ENCODE measurements at regions not wholly inside any gene's neighbourhood (a gene's known extent, or its start where the extent isn't known, plus 50 kb on each side); places are given as distances from the start of the nearest gene placed in this dataset.
"Not testable (repeated sequence)": the region's sequence is repeated elsewhere in the genome, so short reads cannot be mapped to it uniquely, and the experiment has no call there.

DNA sequence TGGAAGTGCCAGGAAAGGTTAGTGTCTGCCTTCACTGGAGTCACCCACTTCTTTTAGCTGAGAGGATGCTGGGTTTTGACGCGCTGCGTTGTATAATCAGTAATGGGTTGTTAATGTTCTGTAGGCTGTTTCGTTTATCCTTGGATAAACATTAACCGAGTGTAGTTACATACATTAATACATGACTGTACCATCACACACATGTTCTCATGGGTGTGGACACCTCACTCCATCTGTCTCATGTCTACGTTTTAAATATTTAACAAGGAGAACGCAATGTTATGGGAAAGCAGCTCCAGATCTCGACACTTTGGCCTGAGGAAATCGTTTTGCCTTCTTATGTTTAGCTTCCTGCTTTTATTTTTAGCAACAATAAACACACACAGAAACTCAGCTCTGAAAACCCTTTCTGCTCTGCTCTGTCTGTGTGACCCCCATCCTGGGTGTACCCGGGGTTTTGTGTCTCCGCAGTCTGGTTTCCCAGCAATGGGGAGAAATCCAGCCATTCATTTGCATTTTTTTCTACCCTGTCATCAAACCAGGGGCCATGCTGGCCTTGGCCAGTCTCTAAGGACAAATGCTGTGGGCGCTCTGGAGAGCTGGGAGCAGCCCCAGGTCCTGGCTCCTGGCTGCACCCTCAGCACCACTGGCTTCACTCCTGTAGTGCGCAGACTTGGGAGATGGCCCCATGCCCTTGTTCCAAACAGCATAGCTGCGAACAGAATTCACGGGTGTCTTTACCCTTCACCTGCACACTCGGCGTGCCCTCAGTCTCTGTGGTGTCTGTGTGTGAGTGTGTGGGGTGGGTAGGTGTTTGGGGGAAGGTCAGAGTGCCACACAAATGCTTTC, 110.8 kb downstream of the ERMARD start:
- DNase-seq (ENCODE audit: low read depth), result no peak

GRCh38 chr6:169861431-169862042, 110.1 kb downstream of the ERMARD start:
- DNase-seq (ENCODE audit: low read depth), result no peak

DNA sequence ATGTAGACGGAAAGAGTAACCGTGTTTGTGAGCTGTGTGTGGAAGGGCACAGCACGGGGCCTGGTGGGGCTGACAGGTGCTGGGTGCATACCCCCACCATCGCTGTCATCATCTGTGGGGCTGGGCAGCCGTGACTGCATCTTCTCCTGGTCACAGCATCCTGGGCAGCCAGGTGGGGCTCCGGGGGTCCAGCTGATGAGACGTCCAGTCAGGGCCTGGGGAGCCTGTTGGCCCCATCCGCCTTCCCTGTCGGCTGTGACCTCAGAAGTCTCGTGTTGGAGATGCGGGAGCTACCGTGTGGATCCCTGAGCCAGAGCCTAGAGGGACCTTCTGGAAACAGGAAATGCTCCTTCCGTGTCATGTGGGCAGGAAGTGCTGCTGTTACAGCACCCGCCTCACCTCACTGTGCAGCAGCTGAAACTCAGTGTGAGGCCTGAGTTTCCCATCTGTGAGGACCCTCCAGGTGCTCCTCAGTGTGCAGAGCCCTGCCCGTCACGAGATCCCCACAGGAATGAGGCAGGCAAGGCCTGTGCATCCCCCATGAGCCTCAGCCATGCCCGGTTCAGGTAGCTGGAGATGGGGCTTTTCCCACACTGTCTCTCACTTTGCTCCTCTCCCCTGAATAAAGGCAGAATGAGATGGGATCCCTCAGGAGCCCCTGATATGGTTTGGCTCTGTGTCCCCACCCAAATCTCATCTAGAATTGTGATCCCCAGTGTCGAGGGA, 108.7 kb downstream of the ERMARD start:
- no peak for DNase-seq (ENCODE audit: low read depth)

DNA sequence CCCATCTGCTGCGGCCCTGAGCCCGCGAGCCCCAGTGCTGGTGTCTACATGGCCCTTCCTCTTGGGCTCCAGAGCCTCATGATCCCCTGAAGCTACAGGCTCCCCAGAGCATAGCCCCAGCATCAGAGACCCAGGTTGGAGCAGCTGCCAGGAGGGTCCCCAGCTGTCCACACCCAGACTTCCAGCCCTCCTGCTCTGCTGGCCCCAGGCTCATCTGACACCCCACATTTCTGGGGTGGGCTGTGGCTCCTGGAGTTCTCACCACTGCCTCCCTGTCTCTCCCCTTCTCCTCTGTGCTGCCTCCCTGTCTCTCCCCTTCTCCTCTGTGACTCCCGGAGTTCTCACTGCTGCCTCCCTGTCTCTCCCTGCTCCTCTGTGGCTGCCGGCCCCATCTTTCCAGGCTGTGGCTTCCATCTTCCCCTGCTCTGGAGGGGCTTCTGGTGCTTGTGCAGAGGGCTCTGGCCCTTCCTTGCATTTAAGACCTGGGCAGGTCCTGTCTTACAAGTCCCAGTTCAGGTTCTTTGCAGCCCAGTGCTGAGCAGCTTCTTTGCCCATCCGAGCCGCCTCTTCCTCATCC, 108.1 kb downstream of the ERMARD start:
- no peak for DNase-seq (ENCODE audit: low read depth)

- DNase-seq (ENCODE audit: low read depth), result no peak
Measured at GRCh38 chr6:169858935-169859351, 107.5 kb downstream of the ERMARD start.

DNA sequence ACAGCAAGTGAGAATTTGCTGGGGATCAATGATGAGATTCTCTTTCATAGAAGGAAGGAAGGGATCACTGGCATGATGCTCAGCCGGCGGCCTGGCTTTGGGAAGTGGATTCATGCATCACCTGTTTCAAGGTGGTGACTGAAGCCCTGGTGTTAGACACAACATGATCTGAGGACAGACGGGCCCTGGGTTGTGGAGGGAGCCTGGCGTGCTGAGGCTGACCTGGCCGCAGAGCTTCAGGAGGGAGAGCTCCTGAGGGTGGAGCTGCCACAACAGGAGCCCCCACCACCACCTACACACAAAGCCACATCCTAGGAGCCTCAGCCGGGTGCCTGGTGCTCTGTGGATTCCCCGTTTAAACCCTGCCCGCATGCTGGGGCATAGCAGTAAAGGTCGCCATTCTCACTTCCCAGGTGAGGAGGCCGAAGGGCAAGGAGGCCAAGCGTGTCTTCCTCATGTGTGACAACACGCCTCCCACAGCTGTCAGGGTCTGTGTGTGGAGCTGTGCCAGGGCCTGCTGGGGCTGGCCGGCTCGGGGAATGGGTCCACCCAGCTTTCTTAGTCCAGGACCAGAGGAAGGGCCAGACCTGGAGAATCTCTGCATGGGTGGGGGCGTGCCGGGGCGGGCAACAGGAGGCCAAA, 107.0 kb downstream of the ERMARD start:
- DNase-seq (ENCODE audit: low read depth), result no peak

DNA sequence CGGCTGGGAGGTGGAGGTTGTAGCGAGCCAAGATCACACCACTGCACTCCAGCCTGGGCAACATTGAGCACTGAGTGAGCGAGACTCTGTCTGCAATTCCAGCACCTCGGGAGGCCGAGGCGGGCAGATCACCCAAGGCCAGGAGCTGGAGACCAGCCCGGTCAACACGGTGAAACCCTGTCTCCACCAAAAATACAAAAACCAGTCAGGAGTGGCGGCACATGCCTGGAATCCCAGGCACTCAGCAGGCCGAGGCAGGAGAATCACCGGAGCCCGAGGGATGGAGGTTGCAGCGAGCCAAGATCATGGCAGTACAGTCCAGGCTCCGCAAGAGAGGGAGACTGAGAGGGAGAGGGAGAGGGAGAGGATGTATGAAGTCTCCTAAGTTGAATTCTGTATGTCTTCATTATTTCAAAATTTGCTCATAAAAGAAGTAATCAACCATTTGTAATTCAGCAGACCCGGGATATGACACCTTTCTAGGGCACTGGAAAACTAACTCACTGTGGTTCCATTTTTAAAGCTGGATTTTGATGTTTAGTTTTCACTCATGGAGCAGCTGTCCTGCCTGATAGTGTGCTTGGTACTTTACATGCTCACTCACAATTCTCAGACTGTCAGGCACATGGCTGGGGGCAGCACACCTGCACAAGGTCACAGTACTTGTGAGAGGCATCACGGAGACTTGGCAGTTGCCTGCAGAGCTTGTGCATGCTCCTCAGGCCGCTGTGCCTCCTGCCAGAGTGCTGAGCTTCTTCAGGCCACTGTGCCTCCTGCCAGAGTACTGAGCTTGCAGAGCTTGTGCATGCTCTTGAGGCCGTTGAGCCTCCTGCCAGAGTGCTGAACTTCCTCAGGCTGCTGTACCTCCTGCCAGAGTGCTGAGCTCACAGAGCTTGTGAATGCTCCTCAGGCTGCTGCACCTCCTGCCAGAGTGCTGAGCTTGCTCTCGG, 106.2 kb downstream of the ERMARD start:
- DNase-seq (ENCODE audit: low read depth), result no peak

DNA sequence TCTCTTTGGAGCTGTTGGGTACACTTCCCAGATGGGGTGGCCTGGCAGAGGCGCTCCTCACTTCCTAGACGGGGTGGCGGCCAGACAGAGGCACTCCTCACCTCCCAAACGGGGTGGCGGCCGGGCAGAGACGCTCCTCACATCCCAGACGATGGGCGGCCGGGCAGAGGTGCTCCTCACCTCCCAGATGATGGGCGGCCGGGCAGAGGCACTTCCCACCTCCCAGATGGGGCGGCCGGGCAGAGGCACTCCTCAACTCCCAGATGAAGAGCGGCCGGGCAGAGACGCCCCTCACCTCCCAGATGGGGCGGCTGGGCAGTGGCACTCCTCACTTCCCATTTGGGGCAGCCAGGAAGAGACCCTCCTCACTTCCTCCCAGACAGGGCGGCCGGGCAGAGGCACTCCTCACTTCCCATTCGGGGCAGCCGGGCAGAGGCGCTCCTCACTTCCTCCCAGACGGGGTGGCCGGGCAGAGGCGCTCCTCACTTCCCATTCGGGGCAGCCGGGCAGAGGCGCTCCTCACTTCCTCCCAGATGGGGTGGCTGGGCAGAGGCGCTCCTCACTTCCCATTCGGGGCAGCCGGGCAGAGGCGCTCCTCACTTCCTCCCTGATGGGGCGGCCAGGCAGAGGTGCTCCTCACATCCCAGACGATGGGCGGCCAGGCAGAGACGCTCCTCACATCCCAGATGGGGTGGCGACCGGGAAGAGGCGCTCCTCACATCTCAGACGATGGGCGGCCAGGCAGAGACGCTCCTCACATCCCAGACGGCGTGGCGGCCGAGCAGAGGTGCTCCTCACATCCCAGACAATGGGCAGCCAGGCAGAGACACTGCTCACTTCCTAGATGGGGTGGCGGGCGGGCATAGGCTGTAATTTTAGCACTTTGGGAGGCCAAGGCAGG, 105.3 kb downstream of the ERMARD start:
- DNase-seq (ENCODE audit: low read depth), result not testable (repeated sequence)

DNA sequence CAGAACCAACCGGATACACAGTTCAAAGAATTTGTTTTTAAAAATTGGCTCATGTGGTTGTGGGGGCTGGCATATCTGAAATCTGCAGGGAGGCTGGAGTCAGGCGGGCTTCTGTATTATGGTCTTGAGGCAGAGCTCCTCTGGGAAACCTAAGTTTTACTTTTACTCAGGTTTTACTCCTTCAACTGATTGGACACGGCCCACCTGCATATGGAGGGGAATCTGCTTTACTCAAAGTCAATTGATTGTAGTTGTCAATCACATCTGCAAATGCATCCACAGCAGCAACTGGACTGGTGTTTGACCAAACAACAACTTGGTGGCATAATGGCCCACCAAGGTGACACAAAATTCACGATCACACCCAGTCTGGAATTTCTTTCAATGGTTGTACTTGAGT, 103.4 kb downstream of the ERMARD start:
- DNase-seq (ENCODE audit: low read depth), result no peak

GRCh38 chr6:169854083-169854725, 102.8 kb downstream of the ERMARD start:
- no peak for DNase-seq (ENCODE audit: low read depth)

DNA sequence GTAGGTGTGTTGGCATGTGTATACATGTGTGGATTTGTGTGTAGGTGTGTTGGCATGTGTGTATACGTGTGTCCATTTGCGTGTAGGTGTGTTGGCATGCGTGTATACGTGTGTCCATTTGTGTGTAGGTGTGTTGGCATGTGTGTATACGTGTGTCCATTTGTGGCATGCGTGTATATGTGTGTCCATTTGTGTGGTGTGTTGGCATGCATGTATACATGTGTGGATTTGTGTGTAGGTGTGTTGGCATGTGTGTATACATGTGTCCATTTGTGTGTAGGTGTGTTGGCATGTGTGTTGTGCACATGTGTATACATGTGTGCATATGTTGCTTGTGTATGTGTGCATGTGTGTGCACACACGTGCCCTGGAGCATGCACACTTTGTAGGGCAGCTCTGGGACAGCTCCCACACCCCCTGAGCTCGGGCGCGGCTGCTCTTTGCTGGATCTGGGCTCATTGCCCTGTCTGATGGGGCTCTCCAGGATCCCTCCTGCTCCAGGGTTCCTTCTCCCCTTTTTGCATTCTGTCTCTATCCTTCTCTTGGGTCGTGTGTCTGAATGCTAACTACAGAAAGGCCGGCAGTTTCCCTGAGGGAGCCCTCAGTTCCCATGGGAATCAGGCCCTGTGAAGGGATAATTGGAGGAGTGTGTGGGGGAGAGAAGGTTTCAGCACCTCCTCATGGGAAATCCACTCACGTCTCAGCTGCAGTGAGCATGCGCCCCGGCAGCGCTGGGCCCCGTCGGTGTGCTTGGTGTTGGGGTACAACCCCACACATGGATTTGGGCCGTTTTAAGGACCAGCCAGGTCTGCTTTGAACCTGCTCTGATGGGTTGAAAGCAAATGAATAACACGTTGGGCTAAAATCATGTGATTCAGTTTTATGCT, 102.0 kb downstream of the ERMARD start:
- DNase-seq (ENCODE audit: low read depth), result no peak

- DNase-seq (ENCODE audit: low read depth), result no peak
Measured at GRCh38 chr6:169852504-169853195, 101.2 kb downstream of the ERMARD start.

DNA sequence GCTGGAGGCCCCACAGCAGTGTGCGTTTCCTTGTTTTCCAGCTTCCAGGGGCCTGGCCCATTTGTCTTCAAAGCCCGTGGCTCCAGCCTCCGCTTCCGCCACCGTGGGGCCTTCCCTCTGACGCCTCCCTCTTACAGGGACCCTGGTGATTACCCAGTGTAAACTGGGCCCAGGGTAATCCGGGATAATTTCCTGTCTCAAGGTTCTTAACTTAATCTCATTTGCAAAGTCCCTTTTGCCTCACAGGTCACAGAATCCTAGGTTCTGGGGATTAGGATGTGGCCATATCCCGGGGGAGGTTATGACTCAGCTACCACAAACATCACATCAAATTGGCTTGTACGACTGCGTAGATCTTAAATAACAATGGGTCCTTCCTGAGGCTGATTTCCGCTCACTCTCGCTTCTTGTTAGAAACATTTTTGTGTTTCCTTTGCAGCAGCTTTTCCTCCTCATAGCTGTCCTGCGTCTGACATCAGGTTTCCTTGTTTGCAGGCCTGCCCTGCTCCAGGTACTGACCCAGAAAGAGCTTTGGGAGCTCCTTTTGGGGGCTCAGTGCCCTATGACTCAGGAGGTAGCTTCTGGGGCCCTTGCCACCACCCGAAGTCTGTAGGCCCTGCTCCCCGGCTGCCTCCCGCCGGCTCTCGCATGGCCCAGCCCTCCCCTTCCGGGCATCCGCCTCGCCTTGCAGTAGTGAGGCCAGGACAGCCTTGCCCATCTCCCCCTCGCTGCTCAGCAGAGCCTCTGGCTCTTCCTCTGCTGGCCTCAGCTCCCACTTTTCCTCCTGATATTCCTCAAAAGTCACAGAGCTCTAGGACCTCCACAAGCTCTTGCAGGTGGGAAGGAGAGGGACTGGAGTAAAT, 100.5 kb downstream of the ERMARD start:
- no peak for DNase-seq (ENCODE audit: low read depth)

DNA sequence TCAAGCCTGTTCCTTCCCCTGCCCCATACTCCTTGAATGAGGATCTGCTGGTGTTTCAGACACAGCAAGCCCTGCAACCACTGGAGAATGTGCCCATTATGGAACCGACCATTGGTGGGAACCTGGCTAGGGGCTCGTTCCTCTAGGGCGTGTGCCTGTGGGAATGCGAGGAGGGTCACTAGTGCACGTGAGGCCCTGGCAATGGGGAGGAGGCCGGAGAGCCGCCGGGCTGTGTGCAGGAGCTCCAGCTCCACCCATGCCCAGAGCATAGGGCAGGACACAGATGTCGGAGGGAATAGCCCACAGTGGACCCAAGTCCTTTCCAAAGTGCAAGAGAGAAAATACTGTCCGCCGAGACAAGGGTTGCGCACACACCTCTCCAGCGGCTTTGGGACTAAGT, 99.3 kb downstream of the ERMARD start:
- DNase-seq (ENCODE audit: low read depth), result no peak

DNA sequence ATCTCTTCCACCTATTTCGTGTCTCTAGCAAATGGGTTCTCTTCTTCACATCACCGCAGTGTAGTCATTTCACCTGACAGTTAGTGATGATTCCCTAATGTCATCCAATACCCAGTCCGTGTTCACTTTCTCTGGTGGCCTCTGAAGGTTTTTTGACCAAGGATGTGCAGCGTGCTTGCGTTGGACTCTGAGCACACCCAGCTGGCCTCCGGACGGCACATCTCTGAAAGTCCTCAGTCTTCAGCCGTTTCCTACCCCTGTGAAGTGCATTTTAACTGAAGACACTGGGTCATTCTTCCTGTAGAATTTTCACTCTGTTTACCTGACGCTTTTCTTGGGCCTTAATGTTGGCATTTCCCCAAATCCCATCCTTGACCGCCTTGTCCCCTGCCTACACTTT, 98.7 kb downstream of the ERMARD start:
- DNase-seq (ENCODE audit: low read depth), result no peak

GRCh38 chr6:169849396-169849795, 98.0 kb downstream of the ERMARD start:
- DNase-seq (ENCODE audit: low read depth), result no peak

GRCh38 chr6:169848946-169849345, 97.5 kb downstream of the ERMARD start:
- no peak for DNase-seq (ENCODE audit: low read depth)

All from stimulated activated CD8-positive, alpha-beta memory T cell treated with anti-CD3 and anti-CD28 coated beads, Interleukin-12 subunit alpha, Interleukin-12 subunit beta, amount 100 ng/mL, for 4 hours (primary cell).